Left cardiac atrium (tissue), 4 donors: ENCODE measurements at regions not wholly inside any gene's neighbourhood (a gene's known extent, or its start where the extent isn't known, plus 50 kb on each side); places are given as distances from the start of the nearest gene placed in this dataset.
"Not testable (repeated sequence)": the region's sequence is repeated elsewhere in the genome, so short reads cannot be mapped to it uniquely, and the experiment has no call there.

Experiments
- ATAC-seq, 2 donors: fragments of 200-7000 bp; cut with Tn5 transposase; one replicate each; pipeline ENCODE4 v1.9.1; 2020; ENCODE audit warnings: mild to moderate bottlenecking in 2 of 2, moderate library complexity in 2 of 2
- DNase-seq: peaks from one replicate; pipeline ENCODE4 v3.0.0-alpha.2; 2020
- intact Hi-C, 2 donors: fragments of 100-400 bp; cut with DNase I; formaldehyde crosslinking; loops; one replicate each; pipeline versions ENCODE4 v1.14.1 to v1.15.1; 2022 to 2023
- donor health status: DM: no; HTN: yes; CAD: no.
- donor health status: DM: no; HTN: yes; CAD: no; lungs with severe emphysema.
- donor health status: DM: yes; HTN: yes; CAD: no.
- donor health status: Dilated cardiomyopathy.

DNA sequence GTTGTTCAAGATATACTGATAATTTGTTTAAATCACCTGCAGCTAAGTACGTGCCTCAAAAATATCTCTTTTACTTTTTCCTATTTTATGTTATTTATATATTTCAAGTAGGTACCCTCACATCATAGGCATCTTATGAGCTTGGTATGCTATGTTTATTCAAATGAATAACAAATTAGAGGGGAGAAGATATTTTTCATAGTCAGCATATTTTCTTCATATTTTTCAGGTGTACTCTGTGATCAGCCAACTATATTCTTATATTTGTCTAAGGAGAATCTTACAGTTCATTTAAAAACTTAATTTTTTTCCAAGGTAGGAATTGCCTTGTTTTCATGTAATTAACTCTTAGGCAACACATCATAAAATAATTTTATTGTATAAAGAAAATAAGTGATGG lies 421.1 kb upstream of the GRM7 start:
- intact Hi-C loops, result no loop called here
- no peak for ATAC-seq
- no peak for DNase-seq

DNA sequence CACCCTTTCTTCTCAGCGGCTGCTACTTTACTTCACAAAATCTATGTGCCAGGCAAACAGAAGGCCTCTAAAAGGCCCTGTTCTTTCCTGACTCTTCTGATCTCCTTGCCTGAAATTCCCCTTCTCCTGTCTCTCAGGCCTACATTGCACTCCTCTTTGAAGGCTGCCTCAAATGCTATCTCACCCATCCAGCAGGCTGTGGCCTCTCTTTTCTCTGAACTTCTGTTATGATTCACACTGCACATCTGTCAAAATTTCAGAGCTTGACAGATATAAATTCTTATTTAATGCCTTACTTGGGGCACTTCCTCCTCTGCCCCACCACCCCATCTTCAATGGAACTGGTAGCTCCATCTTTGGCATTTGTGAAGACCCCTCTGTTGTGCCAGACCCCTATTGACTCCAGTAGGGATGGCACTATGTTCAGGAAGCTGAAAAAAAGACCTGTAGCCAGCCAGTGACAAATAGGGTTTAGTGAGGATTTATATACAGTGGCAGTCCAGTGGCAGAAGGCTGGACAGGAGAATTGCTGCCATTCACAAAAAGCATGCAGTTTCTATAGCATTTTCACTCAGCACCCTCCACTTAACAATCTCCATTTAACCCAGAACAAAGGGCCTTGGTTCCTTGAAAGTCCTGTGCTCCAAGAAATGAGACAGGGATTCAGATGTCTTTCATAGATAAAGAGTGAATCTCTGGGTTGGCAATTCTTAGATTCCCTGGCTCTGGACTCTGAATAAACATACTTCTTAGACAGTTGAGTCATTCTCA lies 415.8 kb upstream of the GRM7 start:
- ATAC-seq (no peak), DNase-seq (no peak)
- intact Hi-C loops, result no loop called here

DNA sequence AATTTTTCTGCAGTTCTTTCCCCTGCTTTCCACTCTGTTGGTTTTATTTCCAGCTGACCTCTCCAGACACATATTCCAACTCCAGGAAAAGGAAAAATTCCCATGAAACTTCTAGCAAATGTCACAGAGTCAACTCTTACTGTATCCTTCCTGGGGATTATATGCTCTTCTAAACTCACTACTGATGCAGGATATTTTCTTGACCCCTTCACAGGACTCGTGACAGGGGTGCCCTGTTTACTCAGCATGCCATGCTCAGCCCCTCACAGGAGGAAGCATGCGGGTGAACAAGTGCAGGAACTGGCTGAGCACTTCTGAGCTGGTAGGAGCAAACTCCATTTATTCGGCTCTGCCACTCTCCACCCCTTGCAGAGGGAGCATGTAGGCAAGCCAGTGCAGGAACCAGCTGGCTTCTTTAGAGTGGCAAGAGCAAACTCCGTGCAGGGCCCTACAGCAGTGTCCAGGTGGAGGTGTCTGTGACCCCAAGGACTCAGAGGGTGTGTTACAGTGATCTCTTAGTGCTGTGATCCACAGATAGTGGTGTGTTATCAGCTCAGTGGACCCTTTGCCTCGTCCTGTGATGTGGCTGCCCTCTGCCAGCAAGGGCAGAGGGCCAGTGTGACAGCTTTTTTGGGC lies 413.6 kb upstream of the GRM7 start:
- DNase-seq, result no peak
- intact Hi-C loops, result no loop called here
- no peak for ATAC-seq

DNA sequence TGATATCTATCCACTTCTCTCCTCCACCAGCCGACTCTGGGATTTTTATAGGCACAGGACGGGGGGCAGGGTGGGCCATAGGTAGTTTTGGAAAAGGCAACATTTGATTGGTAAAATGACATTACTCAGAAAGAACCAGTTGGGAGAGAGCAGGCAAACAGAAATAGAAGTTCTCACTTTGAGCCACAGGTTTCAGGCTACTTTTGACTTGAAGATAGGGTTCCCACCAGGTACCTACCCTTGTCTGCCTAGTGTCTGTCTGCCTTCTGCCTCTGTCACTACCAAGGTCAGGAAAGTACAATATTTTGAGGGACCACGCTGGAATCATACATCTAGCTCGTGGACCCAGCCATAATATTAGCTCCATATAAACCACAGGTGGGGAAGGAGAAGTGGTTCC lies 412.9 kb upstream of the GRM7 start:
- no peak for DNase-seq
- intact Hi-C loops, result no loop called here
- ATAC-seq, result no peak

DNA sequence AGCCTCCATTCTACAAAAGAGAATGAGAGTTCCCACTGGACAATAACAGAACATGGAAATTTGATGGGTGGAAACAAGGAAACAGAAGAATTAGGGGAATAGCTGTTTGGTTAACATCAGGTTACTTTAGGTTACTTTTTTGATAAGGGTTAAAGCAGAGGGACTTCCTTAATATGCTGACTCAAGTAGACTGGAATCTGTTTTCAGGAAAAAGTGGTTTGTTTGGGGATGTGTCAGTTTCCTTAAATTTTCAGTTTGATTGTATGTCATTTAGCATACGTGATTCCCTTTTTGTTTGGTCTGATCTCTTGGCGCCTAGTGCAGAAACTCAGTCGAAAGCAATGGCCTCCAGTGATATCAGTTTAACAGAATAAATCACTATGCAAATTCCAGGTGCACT lies 411.8 kb upstream of the GRM7 start:
- DNase-seq (no peak), ATAC-seq (no peak)
- intact Hi-C loops, result no loop called here

DNA sequence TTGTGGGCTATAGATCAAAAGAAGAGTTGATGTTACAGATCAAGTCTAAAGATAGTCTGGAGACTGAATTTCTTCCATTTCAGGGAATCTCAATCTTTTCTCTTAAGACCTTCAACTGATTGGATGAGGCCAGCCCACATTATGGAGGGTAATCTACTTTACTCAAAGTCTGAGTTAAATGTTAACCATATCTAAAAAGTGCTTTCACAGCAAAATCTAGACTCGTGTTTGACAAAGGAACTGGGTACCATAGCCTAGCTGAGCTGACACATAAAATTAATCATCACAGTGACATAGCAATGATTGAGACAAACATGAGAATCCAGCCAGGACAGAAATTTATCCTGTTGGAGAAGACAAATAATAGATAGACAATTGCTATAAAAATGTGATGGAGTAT lies 407.9 kb upstream of the GRM7 start:
- no peak for ATAC-seq
- intact Hi-C loops, result no loop called here
- no peak for DNase-seq

DNA sequence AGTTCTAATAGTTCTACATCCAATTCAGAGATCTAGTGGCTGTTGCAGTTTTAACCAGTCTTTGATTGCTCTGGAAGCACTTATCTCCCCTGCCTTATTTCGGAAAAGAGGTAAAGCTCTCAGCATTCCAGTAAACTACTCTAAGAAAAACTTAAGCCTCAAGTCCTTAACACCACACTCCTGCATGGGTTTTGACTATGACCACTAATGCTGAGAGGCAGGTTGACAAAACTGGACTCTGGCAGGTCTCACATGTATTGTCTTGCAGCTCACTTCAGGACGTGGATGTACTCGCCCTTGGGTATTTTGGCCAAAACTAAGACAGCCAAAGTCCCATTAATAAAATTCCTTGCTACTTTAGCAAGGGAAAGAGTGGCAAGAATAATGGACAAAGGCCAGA lies 405.9 kb upstream of the GRM7 start:
- intact Hi-C loops, result no loop called here
- DNase-seq, result no peak

DNA sequence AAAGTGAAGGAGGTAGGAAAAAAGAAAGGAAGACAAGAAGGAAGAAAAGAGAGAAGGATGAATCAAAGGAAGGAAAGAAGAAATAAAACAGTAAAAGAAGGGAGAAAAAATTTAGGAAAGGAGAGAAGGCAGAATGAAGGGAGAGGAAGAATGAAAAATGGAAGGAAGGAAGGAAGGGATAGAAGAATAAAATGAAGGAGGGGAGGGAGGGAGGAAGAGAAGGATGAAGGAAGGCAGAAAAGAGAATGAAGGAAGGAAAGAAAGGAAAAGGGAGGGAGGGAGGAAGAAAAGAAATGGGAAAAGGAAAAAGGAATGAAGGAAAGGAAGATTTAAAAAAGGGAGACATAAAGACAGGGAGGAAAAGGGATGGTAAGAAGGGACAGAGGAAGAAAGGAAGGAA lies 393.7 kb upstream of the GRM7 start:
- no peak for ATAC-seq
- intact Hi-C loops, result no loop called here
- no peak for DNase-seq

More for the DNA sequence above, 405.9 kb upstream of the GRM7 start:
- ATAC-seq, result no peak

DNA sequence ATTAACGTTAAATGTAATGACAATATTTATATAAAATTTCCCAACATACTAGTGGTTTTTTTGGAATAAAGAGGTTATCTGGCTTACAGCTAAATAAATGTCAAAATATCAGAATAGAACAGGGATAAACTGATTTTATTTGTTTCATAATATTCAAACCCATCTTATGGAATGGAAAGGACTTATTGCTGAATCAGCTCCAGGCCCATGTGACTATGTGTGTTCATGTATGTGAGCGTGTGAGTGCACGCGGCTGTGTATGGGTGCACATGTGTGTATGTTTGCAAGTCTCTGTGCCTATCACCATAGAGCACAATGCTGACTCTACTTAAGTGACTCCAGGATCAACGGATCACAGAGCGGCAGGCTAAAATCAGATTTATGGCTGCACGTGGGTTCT lies 392.3 kb upstream of the GRM7 start:
- intact Hi-C loops, result no loop called here
- no peak for DNase-seq
- ATAC-seq, result no peak

DNA sequence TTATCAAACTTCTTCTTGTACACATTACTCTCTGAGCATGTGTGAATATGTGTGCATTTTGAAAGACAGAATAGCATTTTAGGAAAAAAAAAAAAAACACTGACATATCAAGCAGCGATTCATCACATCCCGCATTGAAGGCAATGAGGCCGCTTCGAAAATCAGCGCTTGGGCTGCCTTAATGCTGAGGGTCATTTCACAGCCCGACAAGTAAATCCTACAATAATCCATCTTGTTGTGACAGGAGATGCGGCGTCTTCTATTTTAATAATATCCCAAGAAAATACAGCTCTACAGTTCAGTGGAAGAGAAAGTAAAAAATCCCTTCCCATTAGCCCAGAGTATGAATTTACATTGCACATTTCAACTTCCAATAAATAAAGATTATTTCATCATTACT lies 389.2 kb upstream of the GRM7 start:
- no peak for ATAC-seq
- intact Hi-C loops, result no loop called here
- DNase-seq, result no peak

DNA sequence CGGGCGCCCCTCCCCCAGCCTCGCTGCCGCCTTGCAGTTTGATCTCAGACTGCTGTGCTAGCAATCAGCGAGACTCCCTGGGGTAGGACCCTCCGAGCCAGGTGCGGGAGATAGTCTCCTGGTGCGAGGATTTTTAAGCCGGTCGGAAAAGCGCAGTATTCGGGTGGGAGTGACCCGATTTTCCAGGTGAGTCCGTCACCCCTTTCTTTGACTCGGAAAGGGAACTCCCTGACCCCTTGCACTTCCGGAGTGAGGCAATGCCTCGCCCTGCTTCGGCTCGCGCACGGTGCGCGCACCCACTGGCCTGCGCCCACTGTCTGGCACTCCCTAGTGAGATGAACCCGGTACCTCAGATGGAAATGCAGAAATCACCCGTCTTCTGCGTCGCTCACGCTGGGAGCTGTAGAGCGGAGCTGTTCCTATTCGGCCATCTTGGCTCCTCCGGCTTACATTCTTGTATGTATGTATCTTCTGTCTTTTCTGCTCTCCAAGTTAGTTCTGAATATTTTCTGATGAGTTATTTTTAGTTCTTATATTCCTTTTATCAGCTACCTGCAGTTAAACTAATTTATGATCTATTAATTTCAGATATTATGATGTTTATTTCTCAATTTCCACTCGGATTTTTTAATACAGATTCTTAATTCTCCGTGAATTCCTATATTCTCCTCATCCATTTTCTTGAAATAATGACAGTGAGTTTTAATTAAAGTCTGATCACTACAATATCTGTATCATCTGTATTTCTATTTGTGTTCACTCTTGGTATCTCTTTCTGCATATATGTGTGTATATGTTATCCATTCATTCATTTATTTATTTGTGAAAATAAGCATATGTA lies 370.2 kb upstream of the GRM7 start:
- ATAC-seq, DNase-seq, intact Hi-C loops: not testable (repeated sequence)

DNA sequence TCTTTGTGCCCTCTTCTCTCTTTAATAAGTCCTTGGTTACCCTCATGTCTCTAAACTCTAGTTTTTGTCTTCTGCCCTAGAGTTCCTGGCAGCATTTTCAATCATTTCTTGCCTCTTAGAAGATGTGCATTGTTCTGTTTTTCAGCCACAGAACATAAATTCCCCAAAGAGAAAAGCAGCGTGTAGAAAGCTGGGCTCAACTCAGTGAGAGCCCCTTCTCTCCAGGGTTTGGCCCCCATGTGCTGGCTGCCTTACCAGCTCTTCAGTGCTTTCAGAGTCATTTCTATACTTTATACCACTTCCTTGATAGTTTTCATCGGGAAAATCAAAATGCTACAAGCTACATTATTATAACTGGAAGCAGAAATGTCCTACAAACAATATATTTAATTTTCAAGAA lies 369.1 kb upstream of the GRM7 start:
- DNase-seq, result no peak
- intact Hi-C loops, result no loop called here
- ATAC-seq, result no peak

DNA sequence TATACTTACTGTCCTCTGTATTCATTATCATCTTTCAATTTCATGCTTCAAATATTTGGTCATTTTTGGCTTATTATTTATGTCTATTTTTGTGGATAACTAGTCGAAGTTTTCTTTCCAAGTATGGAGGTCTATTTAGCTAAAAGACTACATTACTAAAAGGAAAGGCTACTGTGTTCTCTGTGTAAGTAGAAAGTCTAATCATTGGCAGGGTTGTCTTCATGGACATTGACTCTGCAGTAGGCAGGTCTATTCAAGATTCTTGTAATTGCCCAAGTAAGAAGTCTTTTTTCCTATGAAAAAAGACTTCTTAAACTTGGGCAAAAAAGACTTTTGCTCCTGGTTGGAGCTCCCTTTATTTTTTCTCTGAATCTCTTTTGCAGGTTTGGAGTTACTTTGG lies 368.6 kb upstream of the GRM7 start:
- intact Hi-C loops, result no loop called here
- DNase-seq (no peak), ATAC-seq (no peak)

DNA sequence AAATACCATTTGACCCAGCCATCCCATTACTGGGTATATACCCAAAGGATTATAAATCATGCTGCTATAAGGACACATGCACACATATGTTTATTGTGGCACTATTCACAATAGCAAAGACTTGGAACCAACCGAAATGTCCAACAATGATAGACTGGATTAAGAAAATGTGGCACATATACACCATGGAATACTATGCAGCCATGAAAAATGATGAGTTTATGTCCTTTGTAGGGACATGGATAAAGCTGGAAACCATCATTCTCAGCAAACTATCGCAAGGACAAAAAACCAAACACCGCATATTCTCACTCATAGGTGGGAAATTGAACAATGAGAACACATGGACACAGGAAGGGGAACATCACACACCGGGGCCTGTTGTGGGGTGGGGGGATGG lies 362.0 kb upstream of the GRM7 start:
- intact Hi-C loops, DNase-seq, ATAC-seq: not testable (repeated sequence)

DNA sequence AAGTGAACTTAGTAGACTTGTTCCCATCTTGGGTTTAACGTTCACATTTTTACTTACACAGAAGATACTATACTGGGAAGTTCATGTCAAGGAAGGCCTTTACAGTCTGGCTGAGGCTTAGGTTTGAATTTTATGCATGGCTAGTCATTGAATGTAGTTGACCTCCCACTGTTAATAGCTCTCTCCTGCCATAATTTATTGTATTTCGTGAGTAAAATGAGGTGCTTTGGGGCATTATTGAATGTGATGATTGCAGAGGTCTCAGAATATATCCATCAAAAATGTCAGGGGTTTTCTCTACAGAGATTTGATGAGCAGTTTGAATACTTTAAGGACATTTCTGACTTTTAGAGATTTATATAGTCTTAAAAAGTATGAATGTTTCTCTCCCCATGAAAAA lies 356.6 kb upstream of the GRM7 start:
- DNase-seq (no peak), ATAC-seq (no peak)
- intact Hi-C loops, result no loop called here

DNA sequence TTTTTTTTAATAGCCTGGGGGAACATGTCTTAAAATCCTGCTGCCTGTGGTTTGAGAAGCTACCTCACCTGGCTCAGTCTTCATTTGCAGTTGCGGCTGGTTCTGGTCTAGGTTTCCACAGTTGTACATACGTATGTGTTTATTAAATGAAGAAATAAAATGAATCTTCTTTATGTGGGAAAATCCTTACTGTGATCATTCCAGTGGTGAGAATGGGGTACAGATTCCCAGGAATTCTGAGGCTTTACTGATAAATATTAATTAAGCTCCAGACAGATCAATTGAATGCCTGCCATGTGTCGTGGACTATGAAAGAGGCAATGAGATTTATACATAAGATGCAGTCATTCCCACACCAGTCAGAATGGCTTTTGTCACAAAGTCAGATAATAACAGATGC lies 356.1 kb upstream of the GRM7 start:
- DNase-seq (no peak), ATAC-seq (no peak)
- intact Hi-C loops, result no loop called here

DNA sequence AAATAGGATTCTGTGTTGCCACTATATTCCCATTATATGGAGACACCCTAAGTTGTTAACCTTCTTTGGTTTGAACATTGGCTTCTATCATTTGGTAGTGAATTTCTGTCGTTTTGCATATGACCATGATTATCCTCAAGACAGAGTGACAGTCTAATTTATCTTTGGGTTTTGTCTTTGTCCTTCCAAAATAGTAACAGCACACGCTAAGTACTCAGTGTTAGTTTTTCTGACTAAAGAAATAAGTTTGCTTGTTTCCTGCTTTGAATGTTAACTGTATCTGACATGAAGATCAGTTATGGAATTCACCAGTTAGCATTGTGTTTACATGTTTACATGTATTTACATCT lies 352.5 kb upstream of the GRM7 start:
- no peak for ATAC-seq
- DNase-seq, result no peak
- intact Hi-C loops, result no loop called here

DNA sequence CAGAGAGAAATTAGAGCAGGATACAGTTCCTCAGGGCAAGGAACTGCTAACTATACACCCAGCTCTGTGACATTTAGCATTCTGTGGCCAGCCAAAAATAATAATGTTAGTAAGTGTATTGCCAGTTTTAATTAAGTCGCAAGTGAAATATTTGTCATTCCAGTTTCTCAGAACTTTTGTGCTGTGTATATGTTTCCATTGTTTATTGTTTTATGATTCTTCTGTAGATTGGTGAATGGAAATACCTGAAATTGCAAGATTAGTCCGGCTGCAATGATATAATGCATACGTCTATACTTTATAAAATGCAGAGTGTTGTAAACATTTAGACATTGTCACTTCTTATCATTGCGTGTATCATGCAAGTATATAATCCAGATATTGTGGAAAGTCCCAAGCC lies 351.3 kb upstream of the GRM7 start:
- intact Hi-C loops, result no loop called here
- DNase-seq (no peak), ATAC-seq (no peak)

DNA sequence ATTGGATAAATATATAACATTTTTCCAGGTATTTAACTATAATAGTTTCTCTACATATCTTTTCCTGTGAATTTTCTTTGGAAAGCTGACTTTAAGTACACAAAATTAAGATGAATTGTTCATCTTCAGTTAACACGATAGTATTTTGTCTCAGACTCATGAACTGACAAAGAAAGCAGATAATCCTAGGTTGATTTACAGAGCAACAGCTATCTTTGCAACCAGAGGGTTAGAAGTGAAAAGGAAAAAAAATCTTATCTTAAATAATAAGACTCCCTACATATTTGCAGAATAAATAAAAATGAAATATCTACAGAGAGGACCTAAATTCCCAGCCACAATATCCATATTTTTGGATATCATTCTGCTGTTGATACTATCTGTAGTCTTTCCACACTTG lies 350.2 kb upstream of the GRM7 start:
- intact Hi-C loops, result no loop called here
- DNase-seq, result no peak
- ATAC-seq, result no peak

DNA sequence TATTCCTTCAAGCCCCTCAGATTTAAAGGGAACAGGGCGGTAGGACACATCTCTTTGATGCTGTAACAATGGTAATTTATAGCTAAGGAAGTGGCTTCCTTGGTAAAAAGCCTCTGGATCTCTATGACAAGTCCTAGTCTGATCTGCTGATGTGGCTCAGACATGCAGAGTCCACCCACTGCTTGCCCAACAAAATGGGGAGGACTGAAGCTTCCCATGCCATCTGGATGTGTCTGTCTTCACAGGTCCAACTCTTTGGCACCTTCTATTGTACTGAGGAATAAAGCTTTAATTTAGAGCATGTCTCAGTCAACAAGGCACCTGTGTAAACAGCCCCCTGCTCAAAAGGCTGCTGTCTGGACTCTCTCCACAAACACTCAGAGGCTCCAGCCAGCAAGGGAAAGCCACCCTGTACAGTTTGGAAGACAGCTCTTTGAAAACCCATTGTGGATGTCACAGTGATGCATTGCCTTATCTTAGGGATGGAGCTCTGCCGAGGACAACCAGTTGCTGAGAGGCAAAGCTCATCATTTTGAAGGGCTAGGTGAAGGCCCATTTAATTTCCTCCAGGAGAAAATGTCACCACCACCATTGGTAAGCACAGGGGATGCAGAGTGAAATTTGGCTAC lies 348.6 kb upstream of the GRM7 start:
- DNase-seq (no peak), ATAC-seq (no peak)
- intact Hi-C loops, result no loop called here
